ENCODE measurements at regions not wholly inside any gene's neighbourhood (a gene's known extent, or its start where the extent isn't known, plus 50 kb on each side); places are given as distances from the start of the nearest gene placed in this dataset.

DNA sequence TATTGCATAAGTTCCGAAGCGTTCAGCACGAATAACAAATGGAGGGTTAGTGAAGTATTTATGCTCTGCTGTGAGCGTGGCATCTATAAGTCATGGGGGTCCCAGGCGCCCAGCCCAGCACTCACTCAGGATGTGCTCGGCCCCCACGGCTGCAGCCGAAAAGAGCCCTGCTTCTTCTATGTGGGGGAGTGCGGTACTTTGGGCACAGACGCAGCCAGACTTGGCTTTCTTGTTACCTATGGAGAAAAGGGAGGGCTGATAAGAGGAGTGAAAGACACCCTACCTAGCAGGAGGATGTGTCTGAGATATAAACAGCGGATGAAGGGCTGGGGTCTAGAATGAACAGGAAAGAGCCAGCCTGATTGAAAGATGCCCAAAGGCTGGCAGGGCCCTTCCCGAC is 51.4 kb downstream of the MRPL36 start:
- no peaks in the 10 kb centered on the region for H4K20me1 ChIP-seq (ENCODE audit: insufficient read depth)
- POLR2A ChIA-PET = no interaction called here

DNA sequence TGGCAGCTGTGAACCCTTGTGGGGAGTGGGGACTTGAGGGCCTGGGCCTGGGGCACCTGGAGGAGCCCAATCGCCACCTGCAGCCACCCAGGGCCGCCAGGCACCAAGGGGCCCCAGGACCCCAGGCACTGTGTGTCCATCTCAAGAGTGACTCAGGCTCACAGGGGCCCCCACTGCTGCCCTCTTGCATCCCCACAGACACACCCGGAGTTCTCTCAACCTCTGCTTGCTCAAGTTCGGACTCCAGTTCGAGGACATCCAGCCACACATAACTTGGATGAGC is 51.9 kb downstream of the MRPL36 start:
- H3K4me3 ChIP-seq (replicated peaks in 1 of 2; ENCODE audit: low read depth in 1 of 2, low read length in 2 of 2) = no peak overlapping the region
- no peak overlapping the region for H3K9ac ChIP-seq (ENCODE audit: low read length)
- no peaks in the 10 kb centered on the region for H3K79me2 ChIP-seq (ENCODE audit: insufficient read depth, low read length)
- ATAC-seq (no peak), DNase-seq (ENCODE audit: low read depth, low spot score) (no peak)
- ChIA-PET CTCF (no interaction called here), POLR2A (no interaction called here), RAD21 (ENCODE audit: low non-redundant PET in 1 of 2, low total read pairs in 2 of 2, uncharacterized antibody in 2 of 2, unreplicated experiment in 2 of 2) (no interaction called here)
- peaks cover 3% of the 10 kb centered on the region; the same call in 1 of the 2 replicates for H3K27me3 ChIP-seq (ENCODE audit: insufficient read depth, low read length)
- H4K20me1 ChIP-seq (ENCODE audit: insufficient read depth) = no peaks in the 10 kb centered on the region
- no peak overlapping the region for H3K4me2 ChIP-seq (ENCODE audit: low read length)
- intact Hi-C loops (cut with micrococcal nuclease) = no loop called here
- TF ChIP-seq POLR2A (IDR thresholded peaks at IDR 0.05; ENCODE audit: borderline replicate concordance, extremely low read depth, insufficient read depth, insufficient read length) = no peak
- no peak for TF ChIP-seq ZFX (IDR thresholded peaks at IDR 0.05)
- no peak for TF ChIP-seq YY1 (IDR thresholded peaks at IDR 0.05; ENCODE audit: extremely low read depth, insufficient replicate concordance, low read depth, low read length)
- no peak overlapping the region for H3K27ac ChIP-seq (ENCODE audit: low read depth, low read length)
- no peaks in the 10 kb centered on the region for H3K9me3 ChIP-seq (ENCODE audit: control insufficient read depth in 1 of 2, insufficient read depth in 1 of 2, low read depth in 1 of 2, low read length in 2 of 2)
- no TSS peak for BruUV-seq (replicated peaks)
- H3K36me3 ChIP-seq (ENCODE audit: control insufficient read depth in 1 of 2, insufficient read depth in 2 of 2, low read length in 2 of 2) = no peaks in the 10 kb centered on the region
- H3K9me2 ChIP-seq (ENCODE audit: insufficient read depth) = no peaks in the 10 kb centered on the region
- H2AFZ ChIP-seq (ENCODE audit: low read depth, low read length, poor library complexity, severe bottlenecking) = no peak overlapping the region
- H3K4me1 ChIP-seq (ENCODE audit: control insufficient read depth in 1 of 2, insufficient read depth in 2 of 2, low read length in 2 of 2) = no peaks in the 10 kb centered on the region

More for the DNA sequence above, 51.4 kb downstream of the MRPL36 start:
- H3K9me3 ChIP-seq (ENCODE audit: control insufficient read depth in 1 of 2, insufficient read depth in 1 of 2, low read depth in 1 of 2, low read length in 2 of 2) = no peaks in the 10 kb centered on the region
- H3K4me3 ChIP-seq (replicated peaks in 1 of 2; ENCODE audit: low read depth in 1 of 2, low read length in 2 of 2) = no peak overlapping the region
- no peaks in the 10 kb centered on the region for H3K79me2 ChIP-seq (ENCODE audit: insufficient read depth, low read length)
- TF ChIP-seq JUND (IDR thresholded peaks at IDR 0.05) = no peak
- no peak for TF ChIP-seq CEBPB (IDR thresholded peaks at IDR 0.05; ENCODE audit: low read depth)
- TF ChIP-seq FOSL1 (IDR thresholded peaks at IDR 0.05; ENCODE audit: low read depth) = no peak
- TF ChIP-seq ELF1 (IDR thresholded peaks at IDR 0.05; ENCODE audit: borderline replicate concordance, low read depth) = no peak
- TF ChIP-seq, protein P1, sequence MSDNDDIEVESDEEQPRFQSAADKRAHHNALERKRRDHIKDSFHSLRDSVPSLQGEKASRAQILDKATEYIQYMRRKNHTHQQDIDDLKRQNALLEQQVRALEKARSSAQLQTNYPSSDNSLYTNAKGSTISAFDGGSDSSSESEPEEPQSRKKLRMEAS (IDR thresholded peaks at IDR 0.05) = no peak
- no peak for TF ChIP-seq SRF (IDR thresholded peaks at IDR 0.05; ENCODE audit: low read depth)
- TF ChIP-seq POLR2A (IDR thresholded peaks at IDR 0.05; ENCODE audit: borderline replicate concordance, extremely low read depth, insufficient read depth, insufficient read length) = no peak
- no peak for TF ChIP-seq YY1 (IDR thresholded peaks at IDR 0.05; ENCODE audit: extremely low read depth, insufficient replicate concordance, low read depth, low read length)
- TF ChIP-seq, protein P2, sequence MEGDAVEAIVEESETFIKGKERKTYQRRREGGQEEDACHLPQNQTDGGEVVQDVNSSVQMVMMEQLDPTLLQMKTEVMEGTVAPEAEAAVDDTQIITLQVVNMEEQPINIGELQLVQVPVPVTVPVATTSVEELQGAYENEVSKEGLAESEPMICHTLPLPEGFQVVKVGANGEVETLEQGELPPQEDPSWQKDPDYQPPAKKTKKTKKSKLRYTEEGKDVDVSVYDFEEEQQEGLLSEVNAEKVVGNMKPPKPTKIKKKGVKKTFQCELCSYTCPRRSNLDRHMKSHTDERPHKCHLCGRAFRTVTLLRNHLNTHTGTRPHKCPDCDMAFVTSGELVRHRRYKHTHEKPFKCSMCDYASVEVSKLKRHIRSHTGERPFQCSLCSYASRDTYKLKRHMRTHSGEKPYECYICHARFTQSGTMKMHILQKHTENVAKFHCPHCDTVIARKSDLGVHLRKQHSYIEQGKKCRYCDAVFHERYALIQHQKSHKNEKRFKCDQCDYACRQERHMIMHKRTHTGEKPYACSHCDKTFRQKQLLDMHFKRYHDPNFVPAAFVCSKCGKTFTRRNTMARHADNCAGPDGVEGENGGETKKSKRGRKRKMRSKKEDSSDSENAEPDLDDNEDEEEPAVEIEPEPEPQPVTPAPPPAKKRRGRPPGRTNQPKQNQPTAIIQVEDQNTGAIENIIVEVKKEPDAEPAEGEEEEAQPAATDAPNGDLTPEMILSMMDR (IDR thresholded peaks at IDR 0.05 in 2 of 3, conservative IDR thresholded peaks at IDR 0.05 in 1 of 3; ENCODE audit: borderline replicate concordance in 1 of 3, insufficient read depth in 1 of 3, low read depth in 2 of 3, low read length in 2 of 3) = no peak
- TF ChIP-seq EGR1 (IDR thresholded peaks at IDR 0.05; ENCODE audit: low read depth) = no peak
- no peaks in the 10 kb centered on the region for H3K36me3 ChIP-seq (ENCODE audit: control insufficient read depth in 1 of 2, insufficient read depth in 2 of 2, low read length in 2 of 2)
- ChIA-PET CTCF (no interaction called here), RAD21 (ENCODE audit: low non-redundant PET in 1 of 2, low total read pairs in 2 of 2, uncharacterized antibody in 2 of 2, unreplicated experiment in 2 of 2) (no interaction called here)
- H3K9me2 ChIP-seq (ENCODE audit: insufficient read depth) = no peaks in the 10 kb centered on the region
- intact Hi-C loops (cut with micrococcal nuclease) = no loop called here
- H3K4me2 ChIP-seq (ENCODE audit: low read length) = no peak overlapping the region
- H3K9ac ChIP-seq (ENCODE audit: low read length) = no peak overlapping the region
- H3K27me3 ChIP-seq (ENCODE audit: insufficient read depth, low read length) = peaks cover 9% of the 10 kb centered on the region; the same call in 1 of the 2 replicates
- no peaks in the 10 kb centered on the region for H3K4me1 ChIP-seq (ENCODE audit: control insufficient read depth in 1 of 2, insufficient read depth in 2 of 2, low read length in 2 of 2)
- H2AFZ ChIP-seq (ENCODE audit: low read depth, low read length, poor library complexity, severe bottlenecking) = no peak overlapping the region
- DNase-seq (ENCODE audit: low read depth, low spot score) (no peak), ATAC-seq (no peak)
- no TSS peak for BruUV-seq (replicated peaks)
- no peak overlapping the region for H3K27ac ChIP-seq (ENCODE audit: low read depth, low read length)
